Neural progenitor cell (in vitro differentiated cells): ENCODE measurements at regions not wholly inside any gene's neighbourhood (a gene's known extent, or its start where the extent isn't known, plus 50 kb on each side); places are given as distances from the start of the nearest gene placed in this dataset.

Experiments used
- DNase-seq: peaks from one replicate; pipeline ENCODE4 v3.0.0-alpha.2; 2016; ENCODE audit warnings: low spot score
- H2AFZ ChIP-seq: fragments of 200-600 bp; sonication (generic); replicated peaks from 2 replicates; pipeline ENCODE4 v1.6.1; 2016; ENCODE audit warnings: antibody characterized with exemption
- H3F3A ChIP-seq: fragments of 200-600 bp; sonication (generic); 2 replicates; pipeline ENCODE4 v1.6.1; 2016; ENCODE audit warnings: antibody characterized with exemption, low read depth
- H3K27ac ChIP-seq: fragments of 200-600 bp; sonication (generic); 2 replicates; pipeline ENCODE4 v1.5.1; 2016; ENCODE audit warnings: mild to moderate bottlenecking
- H3K27me3 ChIP-seq: fragments of 200-600 bp; sonication (generic); 2 replicates; pipeline ENCODE4 v1.6.1; 2016; ENCODE audit warnings: mild to moderate bottlenecking, moderate library complexity
- H3K36me3 ChIP-seq: fragments of 200-600 bp; sonication (generic); 2 replicates; pipeline ENCODE4 v1.5.1; 2016
- H3K4me1 ChIP-seq: fragments of 200-600 bp; sonication (generic); 2 replicates; pipeline ENCODE4 v1.6.1; 2016; ENCODE audit warnings: mixed run types
- H3K4me2 ChIP-seq: fragments of 200-600 bp; sonication (generic); 2 replicates; pipeline ENCODE4 v1.6.1; 2016
- H3K4me3 ChIP-seq: fragments of 200-600 bp; sonication (generic); 2 replicates; pipeline ENCODE4 v1.5.1; 2016
- H3K79me2 ChIP-seq: fragments of 200-600 bp; sonication (generic); 2 replicates; pipeline ENCODE4 v1.6.1; 2016; ENCODE audit warnings: low read depth
- H3K9ac ChIP-seq: fragments of 200-600 bp; sonication (generic); 2 replicates; pipeline ENCODE4 v1.6.1; 2016
- H3K9me3 ChIP-seq: fragments of 200-600 bp; sonication (generic); 2 replicates; pipeline ENCODE4 v1.5.1; 2016; ENCODE audit warnings: low read depth
- H4K20me1 ChIP-seq: fragments of 200-600 bp; sonication (generic); 2 replicates; pipeline ENCODE4 v1.6.1; 2016; ENCODE audit warnings: low read depth
- H3K27ac Mint-ChIP-seq: 3 replicates; pipeline ENCODE4 v1.8.0; 2021; ENCODE audit warnings: mixed read lengths
- H3K27me3 Mint-ChIP-seq: 2 replicates; pipeline ENCODE4 v1.8.0; 2022; ENCODE audit warnings: low read depth, mild to moderate bottlenecking, inconsistent platforms, moderate library complexity, mixed read lengths; ENCODE audit not compliant: insufficient read depth
- H3K36me3 Mint-ChIP-seq: 3 replicates; pipeline ENCODE4 v1.8.0; 2021; ENCODE audit warnings: mixed read lengths
- H3K4me1 Mint-ChIP-seq: 3 replicates; pipeline ENCODE4 v1.8.0; 2021; ENCODE audit warnings: mixed read lengths
- H3K4me3 Mint-ChIP-seq: 3 replicates; pipeline ENCODE4 v1.8.0; 2021; ENCODE audit warnings: mild to moderate bottlenecking, moderate library complexity, mixed read lengths
- H3K9me3 Mint-ChIP-seq: 3 replicates; pipeline ENCODE4 v1.8.0; 2020; ENCODE audit warnings: mixed read lengths
- CTCF ChIP-seq: fragments of 200-600 bp; sonication (generic); IDR thresholded peaks from 2 replicates; pipeline ENCODE4 v1.5.1; 2017; ENCODE audit warnings: antibody characterized with exemption, mild to moderate bottlenecking
- EZH2 ChIP-seq: fragments of 200-600 bp; sonication (generic); IDR thresholded peaks from 2 replicates; pipeline ENCODE4 v1.6.1; 2017; ENCODE audit warnings: antibody characterized with exemption, mild to moderate bottlenecking, moderate library complexity
- EZH2phosphoT487 ChIP-seq: fragments of 200-600 bp; sonication (generic); IDR thresholded peaks from 2 replicates; pipeline ENCODE4 v1.6.1; 2017; ENCODE audit warnings: antibody characterized with exemption

DNA sequence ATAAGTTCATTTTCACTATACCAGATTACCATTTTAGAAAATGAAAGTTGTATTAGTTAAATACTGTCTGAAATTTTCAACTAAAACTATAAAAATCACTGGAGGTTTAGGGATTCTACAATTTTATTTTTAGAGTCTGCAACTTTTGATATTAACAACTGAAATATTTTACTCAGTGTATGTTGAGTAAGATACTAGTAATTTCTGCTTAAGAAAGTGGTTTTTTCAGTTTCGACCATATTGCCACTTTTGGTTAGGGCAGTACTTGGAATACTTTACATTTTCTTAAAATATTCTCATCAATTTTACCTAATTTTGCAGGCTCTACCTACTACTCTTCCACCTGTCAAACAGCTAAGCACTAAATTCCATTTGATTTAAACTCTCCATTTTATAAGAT is 59.6 kb downstream of the KCNRG start:
- Histone ChIP-seq H3K79me2 (peaks cover 100% of the 10 kb centered on the region), H3K9me3 (no peaks in the 10 kb centered on the region), H3K27me3 (no peaks in the 10 kb centered on the region), H3K4me3 (no peak overlapping the region), H3F3A (peaks cover 3% of the 10 kb centered on the region), H3K9ac (no peak overlapping the region), H2AFZ (no peak overlapping the region), H3K27ac (no peak overlapping the region), H3K4me2 (no peak overlapping the region), H3K4me1 (peaks cover 19% of the 10 kb centered on the region), H4K20me1 (peaks cover 35% of the 10 kb centered on the region), H3K36me3 (no peaks in the 10 kb centered on the region)
- TF ChIP-seq EZH2 (no peak), CTCF (no peak), EZH2phosphoT487 (no peak)
- no peak for DNase-seq
- Mint-ChIP-seq H3K9me3 (no peaks in the 10 kb centered on the region), H3K36me3 (peaks cover 8% of the 10 kb centered on the region), H3K27me3 (no peaks in the 10 kb centered on the region), H3K4me3 (no peak overlapping the region), H3K27ac (no peak overlapping the region), H3K4me1 (peaks cover 32% of the 10 kb centered on the region)

DNA sequence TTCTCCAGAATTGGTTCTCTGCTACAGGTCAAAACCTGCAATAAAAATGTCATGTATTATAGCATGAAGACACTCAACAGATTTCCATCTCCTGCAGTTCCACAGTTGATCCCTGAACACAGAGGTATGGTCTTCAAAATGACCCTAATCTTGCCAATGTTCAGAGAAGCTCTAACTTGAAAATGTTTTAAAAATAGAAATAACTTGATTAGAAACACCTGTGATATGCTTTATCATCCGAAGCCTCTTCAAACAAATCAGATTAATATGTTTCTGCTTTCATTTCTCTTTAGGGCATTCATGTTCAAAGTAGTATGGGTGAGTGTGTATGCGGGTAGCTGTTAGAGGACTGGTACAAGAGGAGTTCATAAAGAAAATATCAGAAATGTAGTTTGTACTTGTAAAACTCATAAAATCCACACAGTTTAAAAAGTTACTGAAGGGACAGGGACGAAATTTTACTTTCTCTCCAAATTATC is 60.4 kb downstream of the KCNRG start:
- H3K27me3 ChIP-seq: no peaks in the 10 kb centered on the region
- no peak overlapping the region for H3K4me3 ChIP-seq
- H3K9ac ChIP-seq: no peak overlapping the region
- no peak for DNase-seq
- no peaks in the 10 kb centered on the region for H3K9me3 ChIP-seq
- H3F3A ChIP-seq: peaks cover 11% of the 10 kb centered on the region
- H2AFZ ChIP-seq: no peak overlapping the region
- Mint-ChIP-seq H3K27ac (no peak overlapping the region), H3K4me1 (peaks cover 32% of the 10 kb centered on the region), H3K36me3 (peaks cover 6% of the 10 kb centered on the region), H3K9me3 (no peaks in the 10 kb centered on the region), H3K4me3 (no peak overlapping the region), H3K27me3 (no peaks in the 10 kb centered on the region)
- H3K27ac ChIP-seq: no peak overlapping the region
- no peak overlapping the region for H3K4me2 ChIP-seq
- TF ChIP-seq EZH2phosphoT487 (no peak), CTCF (no peak), EZH2 (no peak)
- H3K79me2 ChIP-seq: peaks cover 100% of the 10 kb centered on the region
- H3K4me1 ChIP-seq: peaks cover 20% of the 10 kb centered on the region
- no peaks in the 10 kb centered on the region for H3K36me3 ChIP-seq
- peaks cover 39% of the 10 kb centered on the region for H4K20me1 ChIP-seq

DNA sequence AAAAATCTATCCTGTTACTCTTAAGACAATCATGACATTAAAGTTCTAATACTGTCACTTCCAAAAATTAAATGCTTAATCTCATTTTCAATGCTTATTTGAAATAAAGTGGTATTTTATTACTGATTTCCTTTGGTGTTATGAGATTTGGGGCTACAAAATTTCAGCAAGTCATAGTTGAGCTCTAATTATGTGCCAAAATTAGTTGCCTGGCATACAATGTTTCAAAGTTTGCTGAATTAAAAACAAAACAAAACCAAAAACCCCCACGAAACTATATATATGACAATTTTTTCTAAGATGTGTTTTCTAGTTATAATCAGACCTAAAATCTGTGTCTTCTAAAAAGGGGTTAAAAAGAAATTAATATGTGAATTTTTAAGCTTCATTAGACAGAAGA is 62.2 kb downstream of the KCNRG start:
- Histone ChIP-seq H3K27ac (no peak overlapping the region), H3K36me3 (no peaks in the 10 kb centered on the region), H3K4me3 (no peak overlapping the region), H3K27me3 (no peaks in the 10 kb centered on the region), H3K9ac (no peak overlapping the region), H3F3A (peaks cover 27% of the 10 kb centered on the region), H4K20me1 (peaks cover 35% of the 10 kb centered on the region), H3K79me2 (peaks cover 93% of the 10 kb centered on the region), H3K4me1 (peaks cover 20% of the 10 kb centered on the region), H3K9me3 (no peaks in the 10 kb centered on the region), H2AFZ (no peak overlapping the region), H3K4me2 (no peak overlapping the region)
- Mint-ChIP-seq H3K36me3 (peaks cover 6% of the 10 kb centered on the region), H3K4me1 (peaks cover 30% of the 10 kb centered on the region), H3K4me3 (no peak overlapping the region), H3K27me3 (peaks cover 2% of the 10 kb centered on the region), H3K9me3 (no peaks in the 10 kb centered on the region), H3K27ac (no peak overlapping the region)
- DNase-seq: no peak
- no peak for TF ChIP-seq EZH2phosphoT487
- no peak for TF ChIP-seq EZH2
- no peak for TF ChIP-seq CTCF
